H1 (cell line): ENCODE measurements at regions not wholly inside any gene's neighbourhood (a gene's known extent, or its start where the extent isn't known, plus 50 kb on each side); places are given as distances from the start of the nearest gene placed in this dataset.

ENCODE experiments used
- CTCF ChIA-PET: fragments of 300-600 bp; sonication (Branson Sonifier 250); formaldehyde crosslinking; loops from one replicate; lab custom pipeline; 2021; ENCODE audit not compliant: partially characterized antibody; lab: Charles Lee
- POLR2A ChIA-PET: fragments of 300-600 bp; sonication (Branson Sonifier 250); formaldehyde crosslinking; loops from one replicate; lab custom pipeline; 2021; ENCODE audit warnings: inconsistent platforms; ENCODE audit not compliant: partially characterized antibody; lab: Charles Lee
- DNase-seq, 2 experiments: peaks; one replicate each; pipeline versions ENCODE4 v3.0.0 to v3.0.0-alpha.2; 2010 to 2022; ENCODE audit warnings: low spot score in 2 of 2, low read depth in 1 of 2, mixed read lengths in 1 of 2
- FAIRE-seq: peaks from 2 replicates; lab custom pipeline; 2011; peaks lifted over from hg19 to GRCh38; lab: Jason Lieb, UNC
- H2AFZ ChIP-seq: 2 replicates; pipeline ENCODE4 v1.8.1; 2012; ENCODE audit warnings: low read length, inconsistent platforms
- H2AK5ac ChIP-seq: 2 replicates; pipeline ENCODE4 v1.6.1; 2013; ENCODE audit warnings: low read depth, low read length
- H2BK120ac ChIP-seq: replicated peaks from 2 replicates; pipeline ENCODE3; 2013; ENCODE audit warnings: low read depth, low read length, inconsistent platforms
- H2BK12ac ChIP-seq: 2 replicates; pipeline ENCODE4 v1.6.1; 2013; ENCODE audit warnings: low read depth, low read length
- H2BK15ac ChIP-seq: 2 replicates; pipeline ENCODE4 v1.6.1; 2013; ENCODE audit warnings: low read length
- H2BK20ac ChIP-seq: 2 replicates; pipeline ENCODE4 v1.6.1; 2013; ENCODE audit warnings: low read length
- H2BK5ac ChIP-seq: 2 replicates; pipeline ENCODE4 v1.6.1; 2013; ENCODE audit warnings: low read depth, low read length
- H3K14ac ChIP-seq: 2 replicates; pipeline ENCODE4 v1.6.1; 2013; ENCODE audit warnings: inconsistent platforms; ENCODE audit not compliant: insufficient read length
- H3K18ac ChIP-seq: 2 replicates; pipeline ENCODE4 v1.6.1; 2013; ENCODE audit warnings: low read length; ENCODE audit errors: extremely low read depth
- H3K23ac ChIP-seq: 2 replicates; pipeline ENCODE4 v1.6.1; 2013; ENCODE audit warnings: inconsistent platforms; ENCODE audit not compliant: insufficient read length
- H3K23me2 ChIP-seq: 2 replicates; pipeline ENCODE4 v1.6.1; 2013; ENCODE audit warnings: low read depth, low read length
- H3K27ac ChIP-seq: 2 replicates; pipeline ENCODE4 v1.6.1; 2011; ENCODE audit warnings: low read depth, low read length, inconsistent platforms
- H3K27me3 ChIP-seq, 4 experiments: replicated peaks in 1 of 4; 1 replicate in 1 of 4; 2 replicates in 3 of 4; pipeline versions ENCODE4 v1.6.1 to v1.8.1; 2011 to 2013; ENCODE audit warnings: low read length in 3 of 4, mild to moderate bottlenecking in 3 of 4, inconsistent platforms in 2 of 4, mixed read lengths in 2 of 4, moderate library complexity in 1 of 4; ENCODE audit not compliant: control insufficient read depth in 3 of 4, insufficient read depth in 3 of 4; ENCODE audit errors: extremely low read depth in 1 of 4
- H3K36me3 ChIP-seq, 4 experiments: 2 replicates each; pipeline versions ENCODE4 v1.6.1 to v1.8.1; 2011 to 2013; ENCODE audit warnings: mild to moderate bottlenecking in 4 of 4, low read length in 3 of 4, moderate library complexity in 2 of 4, control low read depth in 1 of 4, inconsistent platforms in 1 of 4; ENCODE audit not compliant: insufficient read depth in 4 of 4, control insufficient read depth in 2 of 4
- H3K4ac ChIP-seq: replicated peaks from 2 replicates; pipeline ENCODE3; 2013; ENCODE audit warnings: low read length, low read depth, mixed read lengths, inconsistent platforms; ENCODE audit not compliant: insufficient read length
- H3K4me1 ChIP-seq, 4 experiments: replicated peaks in 1 of 4; 1 replicate in 1 of 4; 2 replicates in 3 of 4; pipeline versions ENCODE4 v1.6.1 to v1.8.1; 2011 to 2013; ENCODE audit warnings: low read length in 3 of 4, inconsistent platforms in 2 of 4, mixed read lengths in 1 of 4; ENCODE audit not compliant: insufficient read depth in 4 of 4, control insufficient read depth in 3 of 4
- H3K4me2 ChIP-seq, 2 experiments: 2 replicates each; pipeline versions ENCODE4 v1.6.1 to v1.8.1; 2011 to 2013; ENCODE audit warnings: low read depth in 2 of 2, low read length in 2 of 2, control low read depth in 1 of 2, inconsistent platforms in 1 of 2, mild to moderate bottlenecking in 1 of 2; ENCODE audit not compliant: insufficient read depth in 1 of 2
- H3K4me3 ChIP-seq, 4 experiments: fragments of 200-600, 300-600 bp in 1 of 4; sonication (generic), shearing (Covaris generic), sonication (Bioruptor Twin) in 1 of 4; 2 replicates each; pipeline versions ENCODE4 v1.5.1 to v1.8.1; 2011 to 2016; ENCODE audit warnings: low read length in 4 of 4, low read depth in 3 of 4, control low read depth in 2 of 4, inconsistent platforms in 2 of 4, mild to moderate bottlenecking in 2 of 4, mixed read lengths in 1 of 4, moderate library complexity in 1 of 4; ENCODE audit not compliant: insufficient read depth in 2 of 4; ENCODE audit errors: extremely low read depth in 1 of 4
- H3K56ac ChIP-seq: replicated peaks from 2 replicates; pipeline ENCODE3; 2013; ENCODE audit warnings: low read depth, mild to moderate bottlenecking, mixed read lengths, low read length, inconsistent platforms; ENCODE audit not compliant: insufficient read length
- H3K79me1 ChIP-seq: 2 replicates; pipeline ENCODE4 v1.6.1; 2013; ENCODE audit warnings: low read depth, low read length, control low read depth
- H3K79me2 ChIP-seq, 2 experiments: 2 replicates each; pipeline versions ENCODE4 v1.6.1 to v1.8.1; 2012 to 2013; ENCODE audit warnings: low read length in 2 of 2, mild to moderate bottlenecking in 2 of 2, inconsistent platforms in 1 of 2; ENCODE audit not compliant: insufficient read depth in 2 of 2, control insufficient read depth in 1 of 2
- H3K9ac ChIP-seq, 4 experiments: replicated peaks in 1 of 4; 1 replicate in 1 of 4; 2 replicates in 3 of 4; pipeline versions ENCODE4 v1.6.1 to v1.8.1; 2011 to 2013; ENCODE audit warnings: low read depth in 3 of 4, low read length in 3 of 4, control low read depth in 2 of 4, mild to moderate bottlenecking in 2 of 4, moderate library complexity in 2 of 4, inconsistent platforms in 1 of 4; ENCODE audit errors: extremely low read depth in 1 of 4
- H3K9me3 ChIP-seq, 2 experiments: 2 replicates each; pipeline versions ENCODE4 v1.6.1 to v1.8.1; 2012 to 2013; ENCODE audit warnings: mild to moderate bottlenecking in 2 of 2, moderate library complexity in 2 of 2, control low read depth in 1 of 2, inconsistent platforms in 1 of 2, low read depth in 1 of 2, low read length in 1 of 2, mixed read lengths in 1 of 2; ENCODE audit not compliant: insufficient read depth in 2 of 2
- H4K20me1 ChIP-seq, 2 experiments: replicated peaks in 1 of 2; 2 replicates each; pipeline versions ENCODE3 to v1.8.1; 2011 to 2013; ENCODE audit warnings: inconsistent platforms in 2 of 2, low read length in 2 of 2, mild to moderate bottlenecking in 1 of 2; ENCODE audit not compliant: insufficient read depth in 2 of 2, control insufficient read depth in 1 of 2
- H4K5ac ChIP-seq: 2 replicates; pipeline ENCODE4 v1.6.1; 2013; ENCODE audit warnings: low read length, low read depth, mixed read lengths, inconsistent platforms; ENCODE audit not compliant: insufficient read length
- H4K8ac ChIP-seq: 2 replicates; pipeline ENCODE4 v1.8.0; 2013; ENCODE audit warnings: mild to moderate bottlenecking, moderate library complexity, low read length, inconsistent platforms; ENCODE audit not compliant: insufficient read depth; ENCODE audit errors: extremely low read depth
- H4K91ac ChIP-seq: replicated peaks from 2 replicates; pipeline ENCODE3; 2013; ENCODE audit warnings: low read length, mixed read lengths, inconsistent platforms; ENCODE audit not compliant: insufficient read length
- BACH1 ChIP-seq: IDR thresholded peaks from 2 replicates; pipeline ENCODE4 v1.6.1; 2012; ENCODE audit warnings: low read length, improper control_type of control experiment
- BCL11A ChIP-seq, 2 experiments: IDR thresholded peaks; one replicate each; pipeline ENCODE4 v1.6.1; 2011; ENCODE audit warnings: low read depth in 2 of 2, low read length in 2 of 2, mild to moderate bottlenecking in 2 of 2
- CBX5 ChIP-seq: fragments of 300-800, 300-1000 bp; sonication (generic); IDR thresholded peaks from 2 replicates; pipeline ENCODE4 v1.7.1; 2016; ENCODE audit warnings: antibody characterized with exemption, low read length, low read depth
- CBX8 ChIP-seq: fragments of 300-800, 300-1000 bp; sonication (generic); IDR thresholded peaks from 2 replicates; pipeline ENCODE4 v1.7.1; 2016; ENCODE audit warnings: low read depth, low read length, borderline replicate concordance
- EZH2 ChIP-seq: fragments of 200-600 bp; sonication (generic); IDR thresholded peaks from 2 replicates; pipeline ENCODE4 v1.7.1; 2012; ENCODE audit warnings: low read depth, mild to moderate bottlenecking, moderate library complexity, low read length, inconsistent platforms; ENCODE audit not compliant: severe bottlenecking
- GTF2F1 ChIP-seq: IDR thresholded peaks from 2 replicates; pipeline ENCODE4 v1.6.1; 2012; ENCODE audit warnings: low read depth, low read length, improper control_type of control experiment, borderline replicate concordance
- JUN ChIP-seq: IDR thresholded peaks from 2 replicates; pipeline ENCODE4 v1.6.1; 2011; ENCODE audit warnings: low read depth, mild to moderate bottlenecking, improper control_type of control experiment, low read length
- KDM4A ChIP-seq: IDR thresholded peaks from one replicate; pipeline ENCODE4 v1.7.1; 2012; ENCODE audit warnings: low read depth, mild to moderate bottlenecking, moderate library complexity, low read length, inconsistent platforms; ENCODE audit not compliant: severe bottlenecking
- PHF8 ChIP-seq: fragments of 200-600 bp; sonication (generic); conservative IDR thresholded peaks from 2 replicates; pipeline ENCODE4 v1.7.1; 2012; ENCODE audit warnings: low read depth, mild to moderate bottlenecking, inconsistent platforms, low read length, moderate library complexity
- POLR2A ChIP-seq, 2 experiments: IDR thresholded peaks; 1 replicate in 1 of 2; 2 replicates in 1 of 2; pipeline ENCODE4 v1.6.1; 2011; ENCODE audit warnings: low read depth in 2 of 2, low read length in 2 of 2, mild to moderate bottlenecking in 2 of 2; ENCODE audit errors: control extremely low read depth in 1 of 2
- POU5F1 ChIP-seq: IDR thresholded peaks from 2 replicates; pipeline ENCODE4 v1.6.1; 2011; ENCODE audit warnings: low read depth, mild to moderate bottlenecking, low read length, moderate library complexity
- RNF2 ChIP-seq: fragments of 200-900, 300-1000 bp; sonication (generic); IDR thresholded peaks from 2 replicates; pipeline ENCODE4 v1.7.1; 2016; ENCODE audit warnings: borderline replicate concordance, low read depth, mild to moderate bottlenecking, antibody characterized with exemption, low read length; ENCODE audit not compliant: poor library complexity, severe bottlenecking; ENCODE audit errors: missing control alignments
- SIRT6 ChIP-seq: IDR thresholded peaks from one replicate; pipeline ENCODE4 v1.7.1; 2012; ENCODE audit warnings: low read length, inconsistent platforms
- TAF7 ChIP-seq: optimal IDR thresholded peaks from 2 replicates; pipeline ENCODE3; 2011; ENCODE audit warnings: low read depth, mild to moderate bottlenecking, inconsistent platforms, low read length, moderate library complexity, borderline replicate concordance
- TEAD4 ChIP-seq: IDR thresholded peaks from 2 replicates; pipeline ENCODE4 v1.6.1; 2012; ENCODE audit warnings: low read depth, low read length, inconsistent platforms, mixed read lengths
- TF ChIP-seq, protein P1 (sequence below): IDR thresholded peaks from 2 replicates; pipeline ENCODE4 v1.6.1; 2012; ENCODE audit warnings: inconsistent platforms

DNA sequence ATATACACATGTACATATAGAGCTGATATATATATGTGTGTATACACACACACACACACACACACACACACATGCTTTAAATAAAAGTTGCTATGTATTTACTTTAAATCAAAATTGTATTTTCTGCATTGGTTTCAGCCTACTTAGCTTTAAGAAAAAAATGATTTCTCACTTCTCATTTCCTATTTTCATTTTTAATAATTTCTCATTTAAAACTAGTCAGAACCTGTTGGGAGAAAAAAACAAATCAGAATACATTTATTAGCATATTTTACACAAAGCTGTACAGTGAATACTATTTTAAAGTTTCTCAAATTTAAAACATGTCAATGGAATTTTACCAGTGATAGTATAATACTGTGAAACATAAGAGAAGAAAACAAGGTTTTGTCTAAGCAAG lies 681.8 kb downstream of the CENPC start:
- no peak for TF ChIP-seq RNF2
- no peak for TF ChIP-seq BACH1
- TF ChIP-seq POLR2A (IDR thresholded peaks at IDR 0.05; ENCODE audit: control extremely low read depth in 1 of 2, low read depth in 2 of 2, low read length in 2 of 2): no peak
- TF ChIP-seq TEAD4: no peak
- no peak for TF ChIP-seq BCL11A (IDR thresholded peaks at IDR 0.05; ENCODE audit: low read depth in 2 of 2, low read length in 2 of 2)
- TF ChIP-seq GTF2F1: no peak
- no peak for TF ChIP-seq JUN
- TF ChIP-seq POU5F1: no peak
- TF ChIP-seq PHF8: no peak
- no peak for TF ChIP-seq CBX8
- TF ChIP-seq CBX5: no peak
- no peak for TF ChIP-seq SIRT6
- no peak for TF ChIP-seq EZH2
- no peak for TF ChIP-seq TAF7
- TF ChIP-seq KDM4A: no peak
- TF ChIP-seq, protein P1, sequence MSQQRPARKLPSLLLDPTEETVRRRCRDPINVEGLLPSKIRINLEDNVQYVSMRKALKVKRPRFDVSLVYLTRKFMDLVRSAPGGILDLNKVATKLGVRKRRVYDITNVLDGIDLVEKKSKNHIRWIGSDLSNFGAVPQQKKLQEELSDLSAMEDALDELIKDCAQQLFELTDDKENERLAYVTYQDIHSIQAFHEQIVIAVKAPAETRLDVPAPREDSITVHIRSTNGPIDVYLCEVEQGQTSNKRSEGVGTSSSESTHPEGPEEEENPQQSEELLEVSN: no peak
- Histone ChIP-seq H2BK20ac (no peak overlapping the region), H3K4me1 (no peaks in the 10 kb centered on the region), H2BK5ac (no peak overlapping the region), H2BK15ac (no peak overlapping the region), H3K23me2 (no peaks in the 10 kb centered on the region), H3K23ac (no peak overlapping the region), H3K9ac (no peak overlapping the region), H4K8ac (no peak overlapping the region), H3K4me3 (no peak overlapping the region), H3K9me3 (peaks cover 0 to 6% of the 10 kb centered on the region in 2 experiments; a peak in 1 of 4 replicates), H3K4ac (no peak overlapping the region), H3K79me2 (no peaks in the 10 kb centered on the region), H3K27ac (no peak overlapping the region), H3K18ac (no peak overlapping the region), H3K36me3 (no peaks in the 10 kb centered on the region), H3K14ac (no peak overlapping the region), H3K79me1 (no peaks in the 10 kb centered on the region), H2AK5ac (no peak overlapping the region), H2AFZ (no peak overlapping the region), H3K27me3 (no peaks in the 10 kb centered on the region), H3K4me2 (no peak overlapping the region), H4K91ac (no peak overlapping the region), H4K20me1 (no peaks in the 10 kb centered on the region), H3K56ac (no peak overlapping the region), H2BK120ac (no peak overlapping the region), H2BK12ac (no peak overlapping the region), H4K5ac (no peak overlapping the region)
- ChIA-PET CTCF (no interaction called here), POLR2A (no interaction called here)
- no peak for FAIRE-seq
- DNase-seq: no peak
